HG03097 (cell line): ENCODE measurements at regions not wholly inside any gene's neighbourhood (a gene's known extent, or its start where the extent isn't known, plus 50 kb on each side); places are given as distances from the start of the nearest gene placed in this dataset.

Experiments used
- ATAC-seq: cut with Tn5 transposase; IDR thresholded peaks from one replicate; pipeline ENCODE4 v1.9.1; 2021; ENCODE audit not compliant: unreplicated experiment, low FRiP score

DNA sequence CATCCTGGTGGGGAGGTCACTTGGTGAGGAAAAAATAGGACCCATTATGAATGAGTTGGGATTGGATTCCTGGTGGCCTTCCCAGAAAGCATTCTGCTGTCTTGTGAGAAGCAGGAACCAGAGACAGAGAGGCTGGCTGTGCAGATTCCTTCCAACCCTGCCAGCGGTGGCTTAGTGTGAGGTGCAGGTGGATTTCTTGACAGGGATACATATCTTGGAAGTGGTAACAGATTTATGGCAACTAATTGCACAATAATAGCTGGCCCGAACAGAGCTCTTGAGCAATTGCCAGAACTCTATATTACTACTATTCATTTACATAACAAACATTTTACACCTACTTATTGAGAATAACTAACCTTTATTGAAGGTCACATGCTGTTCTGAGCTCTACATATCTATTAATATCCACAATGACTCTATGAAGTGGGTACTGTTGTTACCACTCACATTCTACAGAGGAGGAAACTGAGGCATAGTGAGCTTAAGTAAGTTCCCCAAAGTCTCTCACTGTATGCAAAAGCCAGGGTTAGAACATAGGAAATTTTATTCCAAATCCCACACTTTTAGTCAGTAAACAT, 173.9 kb upstream of the SERP2 start:
- ATAC-seq: no peak

DNA sequence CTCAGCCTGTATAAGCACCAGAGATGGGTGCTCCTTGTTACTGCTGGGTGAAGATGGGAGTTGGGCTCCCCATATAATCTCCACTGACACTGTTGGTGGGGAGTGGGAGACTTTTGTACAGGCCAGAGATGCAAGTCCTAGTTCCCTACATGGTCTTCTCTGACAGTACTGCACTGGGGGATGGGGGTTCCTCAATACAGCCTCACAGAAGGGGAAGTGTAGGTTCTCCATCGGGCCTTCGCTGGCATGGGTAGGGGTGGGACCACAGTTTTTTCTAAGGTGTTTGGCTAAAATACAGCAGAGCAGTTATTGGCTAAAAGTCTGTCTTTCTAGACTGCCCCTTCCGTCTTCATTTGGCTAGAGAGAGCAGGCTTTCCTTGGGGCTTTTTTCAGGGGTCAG, 167.2 kb upstream of the SERP2 start:
- ATAC-seq: no peak

DNA sequence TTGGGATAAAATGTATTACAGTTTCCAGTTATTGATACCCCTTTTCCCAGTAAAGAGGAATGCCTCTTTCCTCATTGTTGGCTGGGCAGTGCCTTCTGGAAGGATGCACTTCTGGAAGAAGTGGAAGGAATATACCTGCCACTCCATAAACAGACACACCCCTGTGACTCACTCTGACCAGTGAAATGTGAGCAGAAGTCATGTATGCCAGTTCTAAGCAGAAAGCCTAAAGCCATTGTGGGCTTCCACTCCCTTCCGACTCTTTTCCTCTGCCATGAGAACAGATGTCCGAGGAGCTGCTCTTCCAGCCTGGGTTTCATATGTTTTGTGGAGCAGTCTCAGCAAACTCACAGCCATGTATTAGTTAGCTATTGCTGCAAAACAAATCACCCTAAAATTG, 166.1 kb upstream of the SERP2 start:
- ATAC-seq: no peak

DNA sequence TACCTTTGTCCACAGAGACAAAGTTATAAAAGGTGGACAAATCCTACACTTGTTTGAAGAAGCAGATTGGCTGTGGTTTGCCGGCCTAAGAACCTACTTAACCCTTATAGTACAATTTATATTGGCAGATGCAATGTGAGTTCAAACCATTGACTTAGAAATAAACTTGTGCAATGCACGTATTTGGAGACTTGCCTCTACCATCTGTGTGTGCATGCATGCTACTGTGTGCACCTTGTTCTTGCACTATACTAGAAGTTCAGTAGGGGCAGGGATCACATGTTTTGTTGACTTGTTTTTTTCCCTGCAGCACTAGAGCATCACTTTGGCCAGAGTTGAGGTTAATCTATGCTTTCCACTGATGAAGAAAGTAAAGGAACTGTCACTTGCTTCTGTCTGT, 163.1 kb upstream of the SERP2 start:
- ATAC-seq: no peak

DNA sequence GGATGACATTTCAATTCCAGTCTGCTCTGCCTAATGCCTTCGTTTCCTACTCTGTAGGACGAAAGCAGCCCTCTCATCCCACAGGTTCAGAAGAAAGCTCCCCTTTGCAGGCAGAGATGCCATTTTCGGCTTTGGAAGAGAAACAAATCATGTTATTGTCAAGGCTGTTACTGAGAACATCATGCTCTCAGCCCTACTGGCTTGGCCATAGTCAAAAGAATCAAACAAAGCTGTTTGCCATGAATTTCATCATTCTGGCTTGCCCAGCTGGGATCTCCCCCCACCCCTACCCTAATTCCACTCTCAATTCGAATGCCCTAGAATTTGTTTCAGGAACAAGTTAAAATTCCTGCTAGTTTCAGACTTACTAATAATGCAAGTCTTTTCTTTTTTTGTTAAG, 162.3 kb upstream of the SERP2 start:
- no peak for ATAC-seq

DNA sequence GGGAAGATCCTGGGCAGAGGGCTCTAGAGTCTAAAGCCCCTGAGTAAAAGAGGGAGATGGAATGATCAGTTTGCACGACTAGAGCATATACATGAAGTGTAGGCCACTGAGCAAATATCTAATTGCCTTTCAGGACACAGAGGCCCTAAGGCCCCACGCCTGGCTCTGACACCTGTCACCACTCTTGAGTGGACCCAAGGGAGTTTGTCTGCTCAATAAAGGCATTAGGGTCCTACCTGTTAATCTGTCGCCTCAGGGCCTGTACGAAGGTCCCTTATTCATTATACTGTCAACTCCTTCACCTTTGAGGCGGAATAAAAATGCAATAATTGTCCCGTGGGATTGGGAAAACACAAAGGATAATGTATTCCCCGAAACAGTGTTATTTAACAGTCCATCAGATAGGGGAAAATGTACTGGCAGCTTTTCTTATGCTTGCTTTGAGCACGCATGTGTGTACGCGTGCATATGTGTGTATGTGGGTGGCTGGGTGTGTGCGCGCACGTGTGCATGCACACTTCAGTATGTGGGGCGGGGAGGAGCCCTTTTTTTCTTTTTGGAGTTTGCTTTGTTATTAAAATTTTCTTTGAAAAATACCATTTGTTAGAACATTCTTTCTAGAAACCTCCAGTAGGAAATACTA, 161.8 kb upstream of the SERP2 start:
- no peak for ATAC-seq

DNA sequence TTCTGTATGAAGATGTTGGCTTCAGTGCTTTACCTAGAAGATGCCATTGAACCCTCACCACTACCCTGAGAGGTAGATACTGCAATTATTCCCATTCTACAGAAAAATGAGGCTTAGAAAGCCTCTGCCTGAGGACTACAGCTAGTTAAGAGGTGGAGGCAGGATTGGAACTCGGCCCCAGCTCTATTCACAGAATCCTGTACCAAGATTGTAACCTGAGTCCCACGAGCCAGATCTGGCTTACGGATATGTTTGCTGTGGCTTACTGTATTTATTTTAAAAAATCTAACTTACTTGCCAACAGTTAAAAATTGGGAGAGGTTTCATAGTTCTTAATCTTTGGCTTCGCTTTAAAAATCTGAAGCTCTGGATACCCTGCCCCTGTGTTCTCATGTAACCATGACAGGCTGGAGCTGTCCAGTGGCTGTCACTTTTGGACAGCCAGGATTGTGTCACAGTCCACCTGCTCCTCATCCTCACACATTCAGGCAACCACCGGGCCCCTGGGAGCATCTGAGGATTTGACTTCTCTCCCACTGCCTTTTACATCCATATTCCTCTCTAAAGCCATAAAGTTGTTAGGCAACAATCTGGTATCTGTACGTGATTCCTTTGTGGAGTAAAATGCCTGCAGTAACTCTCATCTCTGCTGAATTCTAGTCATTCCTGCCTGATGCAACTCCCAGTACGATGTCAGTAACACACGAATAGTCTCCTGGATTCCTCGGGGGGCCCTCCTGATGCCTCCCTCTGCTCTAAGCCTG, 160.8 kb upstream of the SERP2 start:
- no peak for ATAC-seq

DNA sequence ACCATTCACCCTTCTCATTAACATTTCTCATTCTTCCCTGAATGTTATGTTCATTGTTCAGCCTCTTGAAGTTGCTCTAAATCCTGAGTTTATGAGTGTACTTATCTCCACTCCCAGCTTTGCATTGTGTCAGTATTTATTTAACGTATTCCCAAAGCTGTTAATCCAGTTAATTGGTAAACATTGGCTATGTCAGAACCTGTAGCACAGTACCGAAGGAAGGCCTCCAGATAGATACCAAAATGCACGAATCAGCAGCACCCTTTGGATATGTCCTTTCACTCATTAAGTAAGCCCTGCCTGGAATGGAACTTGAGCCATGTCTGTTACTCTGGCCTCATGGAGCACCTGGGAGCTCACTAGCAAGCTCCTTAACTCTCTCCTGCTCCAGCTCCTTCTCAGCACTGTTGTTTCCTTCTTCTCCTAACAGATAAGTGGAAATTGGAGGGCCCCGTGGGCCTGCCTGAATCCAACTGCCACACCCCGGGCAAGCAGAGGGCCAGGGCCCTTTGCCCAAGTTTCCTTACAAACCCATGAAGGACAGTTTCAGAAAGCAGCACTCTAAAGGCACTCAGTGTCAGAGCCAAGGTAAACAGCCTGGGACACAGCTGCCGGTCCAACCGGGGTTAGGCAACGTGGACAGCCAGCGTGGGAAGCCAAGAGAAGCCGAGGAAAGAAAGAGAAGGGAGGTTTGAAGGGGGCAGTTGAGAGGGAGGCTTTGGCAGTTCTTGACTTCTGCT, 155.0 kb upstream of the SERP2 start:
- ATAC-seq: no peak

DNA sequence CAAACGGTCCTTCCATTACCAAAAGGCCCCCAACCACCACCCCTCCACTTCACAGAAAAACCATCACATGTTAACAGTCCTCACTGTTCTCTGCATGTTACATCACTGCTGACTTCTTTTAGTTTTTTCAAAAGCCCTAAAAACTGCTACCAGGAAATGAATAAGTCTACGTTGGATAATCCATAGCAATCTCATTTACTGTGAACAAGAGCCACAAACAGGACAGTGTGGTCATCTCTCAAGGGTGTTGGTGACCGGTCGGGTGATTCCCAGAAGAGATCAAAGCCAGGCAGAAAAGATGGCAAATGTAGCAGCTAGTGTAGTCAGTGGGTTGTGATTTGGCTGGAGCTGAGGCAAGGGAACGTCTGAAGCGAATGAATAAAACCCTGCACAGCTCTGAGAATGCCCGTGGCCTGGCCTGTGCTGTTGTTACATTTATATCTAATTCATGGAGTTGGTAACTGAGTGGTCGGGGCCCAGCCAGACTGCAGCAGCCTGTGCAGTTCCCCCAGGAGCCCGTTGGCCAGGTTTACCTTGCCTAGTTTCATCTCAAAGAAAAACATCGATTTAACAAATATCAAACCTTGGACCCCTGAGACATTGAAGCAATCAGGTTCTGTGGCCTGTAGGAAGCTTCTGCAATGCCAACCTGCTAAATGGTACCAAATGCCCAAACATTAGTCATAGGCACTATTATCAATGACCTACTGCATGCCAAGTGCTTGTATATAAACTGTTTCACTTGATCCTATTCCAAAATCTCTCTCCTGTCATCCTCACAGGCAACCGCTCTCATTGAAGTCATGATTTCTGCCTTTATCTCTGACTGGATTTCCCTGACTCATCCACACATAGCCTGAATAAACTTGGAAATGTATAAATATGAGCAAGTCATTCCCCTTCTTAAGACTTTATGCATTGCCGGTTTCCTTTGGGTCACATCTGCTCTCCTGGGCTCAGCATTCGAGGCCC, 153.8 kb upstream of the SERP2 start:
- no peak for ATAC-seq

DNA sequence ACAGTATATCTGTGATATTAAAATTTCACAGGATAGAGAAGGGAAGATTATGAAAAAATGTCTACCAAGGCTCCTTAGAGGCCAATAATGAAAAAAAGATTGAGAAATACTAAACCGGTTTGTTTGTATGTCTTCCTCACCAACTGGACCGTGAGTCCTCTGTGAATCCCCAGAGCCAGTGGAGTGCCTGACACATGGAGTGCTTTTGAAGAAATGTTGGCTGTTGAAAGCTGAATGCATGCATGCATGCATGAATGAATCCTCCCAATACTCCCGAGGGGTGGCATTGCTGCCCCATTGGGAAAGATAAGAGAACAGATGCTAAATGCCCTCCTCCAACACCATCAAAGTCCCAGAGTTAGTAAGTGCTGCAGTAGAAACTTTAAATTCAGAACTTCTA, 152.7 kb upstream of the SERP2 start:
- ATAC-seq: no peak

DNA sequence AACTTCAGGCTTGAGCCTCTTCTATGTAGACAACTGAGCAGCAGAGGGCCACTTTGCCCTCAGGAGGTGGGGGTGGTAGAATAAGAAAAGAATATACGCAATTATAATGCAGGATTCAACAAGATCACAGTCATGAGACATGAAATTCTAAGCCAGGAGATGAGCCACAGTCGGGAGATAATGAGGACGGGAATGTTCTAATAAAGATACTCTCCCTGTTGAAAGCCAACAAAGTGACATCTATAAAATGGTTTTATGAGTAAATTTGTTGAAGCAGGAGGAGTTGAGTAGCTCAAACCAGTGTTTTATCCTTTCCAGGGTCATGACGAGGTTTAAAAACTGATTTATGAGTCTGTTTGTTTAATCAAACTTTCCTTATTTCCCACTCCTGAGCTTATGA, 152.0 kb upstream of the SERP2 start:
- no peak for ATAC-seq

DNA sequence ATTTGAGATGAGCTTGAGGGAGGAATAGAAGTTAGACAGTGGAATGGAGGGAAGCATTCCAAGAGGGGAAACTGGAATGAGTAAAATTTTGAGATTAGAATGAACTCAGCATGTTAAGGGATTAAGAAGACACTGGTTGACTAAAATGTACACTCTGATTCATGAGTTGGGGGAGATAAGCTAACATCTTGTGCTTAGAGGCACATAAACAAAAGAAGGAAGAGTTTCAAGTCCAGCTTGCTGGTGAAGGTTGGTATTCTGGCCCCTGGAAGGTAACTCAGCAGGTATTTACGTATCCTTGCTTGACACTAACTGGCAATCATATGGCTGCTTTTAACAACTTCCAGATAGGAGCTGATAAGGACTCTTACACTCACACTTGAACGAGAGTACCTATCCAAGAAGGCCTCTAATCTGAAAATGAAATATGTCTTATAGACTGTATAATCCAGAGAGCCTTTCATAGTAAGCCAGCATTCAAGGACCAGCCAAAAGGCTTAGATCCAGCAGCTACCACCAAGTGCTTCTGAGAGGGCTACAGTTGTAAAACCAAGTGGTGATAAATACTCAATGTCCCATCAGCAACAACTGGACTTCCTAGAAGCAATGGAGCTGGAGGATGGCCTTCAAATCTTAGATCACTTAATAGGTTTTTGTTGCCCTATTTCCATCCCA, 149.7 kb upstream of the SERP2 start:
- no peak for ATAC-seq

DNA sequence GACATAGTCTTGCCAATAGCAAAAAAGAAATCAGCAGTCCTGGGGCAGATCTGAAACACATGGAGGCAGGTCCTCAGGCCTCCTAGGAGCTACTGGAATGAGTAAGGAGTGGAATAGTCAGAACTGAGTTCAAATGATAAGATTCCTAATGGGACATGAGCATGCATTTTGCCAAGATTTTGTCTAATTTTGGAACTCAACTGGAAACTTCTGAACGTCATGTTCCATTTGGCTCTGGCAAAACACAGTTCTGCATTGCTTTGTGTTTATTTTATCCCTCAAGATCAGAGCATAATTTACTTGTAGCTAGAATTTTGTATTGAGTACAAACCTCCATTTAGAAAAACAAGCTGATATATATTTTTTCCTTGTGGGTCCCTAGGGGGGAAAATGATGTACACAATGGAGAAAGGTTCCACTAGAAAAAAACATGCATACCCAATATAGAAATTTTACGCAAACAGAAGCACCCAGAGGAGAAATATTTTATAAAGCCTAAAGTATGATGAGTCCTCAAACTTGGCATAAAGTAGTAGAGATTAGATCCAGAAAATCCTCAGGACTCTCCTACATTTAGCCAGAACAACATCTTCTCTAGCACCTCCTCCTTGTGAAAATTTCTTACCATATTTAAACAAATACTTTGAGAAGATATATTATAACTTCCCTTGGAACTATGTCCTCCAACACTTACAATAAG, 149.0 kb upstream of the SERP2 start:
- no peak for ATAC-seq

DNA sequence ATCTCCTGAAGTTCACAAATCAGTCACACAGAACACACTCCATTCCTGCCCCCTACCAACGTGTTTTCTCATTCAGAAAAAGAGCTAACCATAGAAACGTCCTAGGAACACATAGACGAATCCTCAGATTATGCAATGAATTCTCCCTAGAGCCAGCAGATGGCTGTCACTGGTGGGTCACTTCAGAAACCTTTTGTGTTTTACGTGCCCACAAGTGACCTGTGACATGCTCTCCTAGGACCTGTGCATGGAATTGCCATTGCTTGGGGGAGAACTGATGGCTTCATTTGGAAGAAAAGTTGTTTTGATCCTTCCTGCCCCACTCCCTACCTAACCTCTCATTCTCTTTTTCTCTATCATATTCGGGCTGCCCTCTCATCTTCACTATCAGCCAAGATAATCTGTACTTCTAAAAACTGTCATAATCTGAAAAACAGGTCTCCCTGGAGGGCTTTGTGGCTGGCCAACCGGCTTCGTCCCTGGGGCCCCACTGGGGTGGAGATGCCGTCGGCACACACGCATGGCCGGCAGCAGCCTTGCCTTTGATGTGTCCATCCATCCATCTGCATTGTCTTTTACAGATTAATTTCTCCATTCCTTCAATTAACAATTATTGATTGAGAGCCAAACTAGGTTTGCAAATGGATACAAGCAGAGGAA, 144.1 kb upstream of the SERP2 start:
- ATAC-seq: no peak

DNA sequence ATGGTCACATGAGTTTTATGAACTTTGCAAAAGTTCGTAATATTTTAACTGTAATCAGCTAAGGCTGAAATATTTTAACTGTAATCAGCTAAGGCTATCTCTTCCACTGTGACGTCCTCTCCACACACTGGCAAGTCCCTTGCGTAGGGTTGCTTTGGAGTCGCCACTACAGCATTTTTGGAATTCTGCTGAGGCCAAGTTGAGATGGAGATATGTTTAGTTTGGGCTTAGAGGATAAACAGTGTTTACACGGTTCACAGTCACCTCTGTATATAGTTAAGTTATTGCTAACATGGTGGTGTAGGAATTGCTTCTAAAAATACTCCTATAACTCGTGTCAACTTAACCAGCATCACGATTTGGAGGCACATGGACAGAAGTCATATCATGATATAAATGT, 143.6 kb upstream of the SERP2 start:
- no peak for ATAC-seq

DNA sequence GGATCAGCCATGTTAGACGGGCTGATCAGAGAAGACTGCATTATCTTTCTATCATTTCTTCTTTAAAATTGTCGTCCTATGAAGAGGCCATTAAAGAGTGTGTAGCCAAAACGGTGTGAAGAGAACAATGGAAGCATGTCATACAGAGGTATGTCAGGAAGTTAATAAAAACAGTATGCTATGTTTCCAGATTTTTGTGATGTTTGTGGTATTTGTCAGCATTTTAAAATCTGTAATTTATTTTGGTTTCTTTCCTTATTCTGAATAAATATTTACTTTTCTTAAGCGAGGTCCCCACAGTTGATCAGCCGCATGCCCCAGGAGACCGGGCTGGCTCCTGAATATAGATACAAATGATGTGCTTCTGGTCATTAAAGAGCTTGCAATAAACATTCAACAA, 142.9 kb upstream of the SERP2 start:
- ATAC-seq: no peak

DNA sequence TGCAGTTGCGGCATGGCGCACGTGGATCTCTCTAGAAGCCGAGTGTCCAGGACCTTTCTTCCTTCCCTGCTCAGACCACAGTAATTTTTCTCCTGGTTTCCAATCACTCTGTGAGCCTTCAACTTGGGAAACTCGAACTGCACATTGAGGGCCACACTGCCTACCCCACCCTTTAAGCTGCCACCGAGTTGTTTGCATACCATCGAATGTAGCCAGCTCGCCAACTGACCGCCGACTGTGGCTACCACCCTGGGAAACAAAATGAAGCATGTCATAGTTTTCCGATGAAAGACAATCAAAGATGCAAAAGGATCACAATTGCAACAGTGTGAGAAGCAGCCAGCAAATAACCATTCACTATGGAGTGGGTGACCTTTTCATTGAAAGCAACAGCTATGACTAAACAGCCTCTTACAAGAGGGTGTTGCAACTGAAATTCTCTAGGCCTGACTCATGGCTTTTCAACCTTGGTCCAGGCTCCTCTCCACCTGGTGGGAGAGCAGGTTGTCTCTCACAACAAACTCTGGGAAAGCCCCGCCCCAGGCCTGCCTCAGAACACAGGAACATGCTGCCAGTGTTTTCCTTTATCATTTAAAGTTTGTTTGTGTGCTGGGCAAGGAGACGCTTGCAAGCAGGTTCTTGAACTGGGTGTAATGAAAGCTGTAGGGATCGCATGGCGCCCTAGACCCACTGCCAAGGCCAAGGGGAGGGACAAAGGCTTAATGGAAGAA, 141.7 kb upstream of the SERP2 start:
- ATAC-seq: no peak

DNA sequence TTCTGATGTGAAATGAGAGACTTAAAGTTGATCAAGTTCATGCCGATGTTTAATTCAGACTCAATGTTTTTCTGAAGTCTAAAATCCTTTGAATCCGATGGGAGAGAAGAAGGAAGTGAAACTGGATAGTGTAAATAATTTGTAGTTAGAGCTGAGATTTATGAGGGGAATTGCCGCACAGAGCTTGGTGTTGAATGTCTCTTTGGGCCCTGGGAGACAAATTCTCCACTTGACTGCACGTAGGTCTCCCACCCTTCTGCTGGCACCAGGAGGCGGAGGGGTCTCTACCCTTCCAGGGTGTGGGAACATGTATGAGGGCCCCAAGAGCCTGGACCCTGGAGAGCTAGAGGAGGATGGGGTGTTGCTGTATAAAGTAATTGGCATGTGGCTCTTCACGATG, 140.8 kb upstream of the SERP2 start:
- no peak for ATAC-seq
